ENCODE measurements at regions not wholly inside any gene's neighbourhood (a gene's known extent, or its start where the extent isn't known, plus 50 kb on each side); places are given as distances from the start of the nearest gene placed in this dataset.

GRCh38 chr10:80986596-80986995, 448.9 kb downstream of the SH2D4B start:
- TF ChIP-seq CTCF (IDR thresholded peaks at IDR 0.05) = no peak
- TF ChIP-seq POLR2A (IDR thresholded peaks at IDR 0.05) = no peak
- TF ChIP-seq EP300 (IDR thresholded peaks at IDR 0.05) = no peak

All from tibial nerve (tissue), 4 donors.